C4-2B (cell line): ENCODE measurements at regions not wholly inside any gene's neighbourhood (a gene's known extent, or its start where the extent isn't known, plus 50 kb on each side); places are given as distances from the start of the nearest gene placed in this dataset.

ENCODE experiments used
- ZFX ChIP-seq: fragments of 450-650 bp; IDR thresholded peaks from 2 replicates; pipeline ENCODE4 v1.6.1; 2017
- TF ChIP-seq, protein P1 (sequence below): fragments of 450-650 bp; conservative IDR thresholded peaks from 2 replicates; pipeline ENCODE4 v1.5.1; 2017; ENCODE audit warnings: mild to moderate bottlenecking

GRCh38 chr15:29914511-29914926 is 92.3 kb upstream of the TJP1 start:
- TF ChIP-seq, protein P1, sequence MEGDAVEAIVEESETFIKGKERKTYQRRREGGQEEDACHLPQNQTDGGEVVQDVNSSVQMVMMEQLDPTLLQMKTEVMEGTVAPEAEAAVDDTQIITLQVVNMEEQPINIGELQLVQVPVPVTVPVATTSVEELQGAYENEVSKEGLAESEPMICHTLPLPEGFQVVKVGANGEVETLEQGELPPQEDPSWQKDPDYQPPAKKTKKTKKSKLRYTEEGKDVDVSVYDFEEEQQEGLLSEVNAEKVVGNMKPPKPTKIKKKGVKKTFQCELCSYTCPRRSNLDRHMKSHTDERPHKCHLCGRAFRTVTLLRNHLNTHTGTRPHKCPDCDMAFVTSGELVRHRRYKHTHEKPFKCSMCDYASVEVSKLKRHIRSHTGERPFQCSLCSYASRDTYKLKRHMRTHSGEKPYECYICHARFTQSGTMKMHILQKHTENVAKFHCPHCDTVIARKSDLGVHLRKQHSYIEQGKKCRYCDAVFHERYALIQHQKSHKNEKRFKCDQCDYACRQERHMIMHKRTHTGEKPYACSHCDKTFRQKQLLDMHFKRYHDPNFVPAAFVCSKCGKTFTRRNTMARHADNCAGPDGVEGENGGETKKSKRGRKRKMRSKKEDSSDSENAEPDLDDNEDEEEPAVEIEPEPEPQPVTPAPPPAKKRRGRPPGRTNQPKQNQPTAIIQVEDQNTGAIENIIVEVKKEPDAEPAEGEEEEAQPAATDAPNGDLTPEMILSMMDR = no peak
- TF ChIP-seq ZFX = no peak
